ENCODE measurements at regions not wholly inside any gene's neighbourhood (a gene's known extent, or its start where the extent isn't known, plus 50 kb on each side); places are given as distances from the start of the nearest gene placed in this dataset.

- WGBS (ENCODE audit: insufficient coverage) = 100% methylated on average over 3 of the region's 4 CpGs
- Histone ChIP-seq H3K4me1 (ENCODE audit: control insufficient read depth, insufficient read depth, low read length) (no peaks in the 10 kb centered on the region), H3K27me3 (ENCODE audit: control insufficient read depth, insufficient read depth, low read length) (no peaks in the 10 kb centered on the region), H3K27ac (ENCODE audit: low read length) (no peak overlapping the region), H3K9me3 (replicated peaks; ENCODE audit: control insufficient read depth, low read depth, low read length) (no peaks in the 10 kb centered on the region), H3K4me3 (ENCODE audit: low read length) (no peak overlapping the region), H3K36me3 (ENCODE audit: control insufficient read depth, insufficient read depth, low read length) (peaks cover 12% of the 10 kb centered on the region)
- no peak for DNase-seq
These were observed 91.7 kb downstream of the BLTP1 start for GRCh38 chr4:122243785-122244184.

- no CpG with 5 or more reads among the region's 3 CpGs for WGBS (ENCODE audit: insufficient coverage)
- Histone ChIP-seq H3K4me3 (ENCODE audit: low read length) (no peak overlapping the region), H3K27me3 (ENCODE audit: control insufficient read depth, insufficient read depth, low read length) (no peaks in the 10 kb centered on the region), H3K36me3 (ENCODE audit: control insufficient read depth, insufficient read depth, low read length) (peaks cover 11% of the 10 kb centered on the region), H3K9me3 (replicated peaks; ENCODE audit: control insufficient read depth, low read depth, low read length) (no peaks in the 10 kb centered on the region), H3K4me1 (ENCODE audit: control insufficient read depth, insufficient read depth, low read length) (no peaks in the 10 kb centered on the region), H3K27ac (ENCODE audit: low read length) (no peak overlapping the region)
- DNase-seq = no peak
These were observed 92.6 kb downstream of the BLTP1 start for GRCh38 chr4:122244764-122245163.

GRCh38 chr4:122246551-122246950 lies 94.4 kb downstream of the BLTP1 start:
- peaks cover 12% of the 10 kb centered on the region for H3K36me3 ChIP-seq (ENCODE audit: control insufficient read depth, insufficient read depth, low read length)
- H3K9me3 ChIP-seq (replicated peaks; ENCODE audit: control insufficient read depth, low read depth, low read length) = no peaks in the 10 kb centered on the region
- DNase-seq = no peak
- H3K4me3 ChIP-seq (ENCODE audit: low read length) = no peak overlapping the region
- WGBS (ENCODE audit: insufficient coverage) = 100% methylated on average over 1 of the region's 2 CpGs
- H3K27ac ChIP-seq (ENCODE audit: low read length) = no peak overlapping the region
- no peaks in the 10 kb centered on the region for H3K27me3 ChIP-seq (ENCODE audit: control insufficient read depth, insufficient read depth, low read length)
- no peaks in the 10 kb centered on the region for H3K4me1 ChIP-seq (ENCODE audit: control insufficient read depth, insufficient read depth, low read length)

DNA sequence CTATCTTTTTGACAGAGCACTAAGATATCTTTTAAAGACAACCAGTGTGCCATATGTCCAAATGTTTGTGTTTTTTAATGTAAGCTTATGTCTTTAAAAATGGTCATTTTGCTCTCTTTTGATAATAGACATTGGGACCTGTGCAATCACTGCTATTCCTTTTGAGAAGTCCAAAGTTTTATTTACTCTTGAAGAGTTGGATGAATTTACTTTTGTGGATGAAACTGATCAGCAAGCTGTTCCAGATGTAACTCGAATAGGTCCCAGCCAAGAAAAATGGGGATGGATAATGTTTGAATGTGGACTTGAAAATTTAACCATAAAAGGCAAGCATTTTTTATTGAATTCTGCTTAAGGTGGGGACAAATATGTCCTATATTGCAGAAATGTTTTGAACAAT lies 97.2 kb downstream of the BLTP1 start:
- 56% methylated on average over 1 of the region's 1 CpG for WGBS (ENCODE audit: insufficient coverage)
- no peak overlapping the region for H3K27ac ChIP-seq (ENCODE audit: low read length)
- no peaks in the 10 kb centered on the region for H3K9me3 ChIP-seq (replicated peaks; ENCODE audit: control insufficient read depth, low read depth, low read length)
- H3K36me3 ChIP-seq (ENCODE audit: control insufficient read depth, insufficient read depth, low read length) = peaks cover 28% of the 10 kb centered on the region
- no peak for DNase-seq
- no peaks in the 10 kb centered on the region for H3K4me1 ChIP-seq (ENCODE audit: control insufficient read depth, insufficient read depth, low read length)
- no peak overlapping the region for H3K4me3 ChIP-seq (ENCODE audit: low read length)
- H3K27me3 ChIP-seq (ENCODE audit: control insufficient read depth, insufficient read depth, low read length) = no peaks in the 10 kb centered on the region

GRCh38 chr4:122252584-122252983 lies 100.5 kb downstream of the BLTP1 start:
- no peak overlapping the region for H3K4me3 ChIP-seq (ENCODE audit: low read length)
- H3K27me3 ChIP-seq (ENCODE audit: control insufficient read depth, insufficient read depth, low read length) = no peaks in the 10 kb centered on the region
- H3K9me3 ChIP-seq (replicated peaks; ENCODE audit: control insufficient read depth, low read depth, low read length) = no peaks in the 10 kb centered on the region
- no peaks in the 10 kb centered on the region for H3K4me1 ChIP-seq (ENCODE audit: control insufficient read depth, insufficient read depth, low read length)
- no peak overlapping the region for H3K27ac ChIP-seq (ENCODE audit: low read length)
- peaks cover 38% of the 10 kb centered on the region for H3K36me3 ChIP-seq (ENCODE audit: control insufficient read depth, insufficient read depth, low read length)
- 100% methylated on average over 4 of the region's 4 CpGs for WGBS (ENCODE audit: insufficient coverage)
- DNase-seq = no peak

GRCh38 chr4:122259849-122260248 lies 107.7 kb downstream of the BLTP1 start:
- DNase-seq = no peak
- Histone ChIP-seq H3K27me3 (ENCODE audit: control insufficient read depth, insufficient read depth, low read length) (no peaks in the 10 kb centered on the region), H3K36me3 (ENCODE audit: control insufficient read depth, insufficient read depth, low read length) (peaks cover 25% of the 10 kb centered on the region), H3K27ac (ENCODE audit: low read length) (no peak overlapping the region), H3K9me3 (replicated peaks; ENCODE audit: control insufficient read depth, low read depth, low read length) (no peaks in the 10 kb centered on the region), H3K4me3 (ENCODE audit: low read length) (no peak overlapping the region), H3K4me1 (ENCODE audit: control insufficient read depth, insufficient read depth, low read length) (no peaks in the 10 kb centered on the region)
- WGBS (ENCODE audit: insufficient coverage) = no CpG with 5 or more reads among the region's 1 CpG

DNA sequence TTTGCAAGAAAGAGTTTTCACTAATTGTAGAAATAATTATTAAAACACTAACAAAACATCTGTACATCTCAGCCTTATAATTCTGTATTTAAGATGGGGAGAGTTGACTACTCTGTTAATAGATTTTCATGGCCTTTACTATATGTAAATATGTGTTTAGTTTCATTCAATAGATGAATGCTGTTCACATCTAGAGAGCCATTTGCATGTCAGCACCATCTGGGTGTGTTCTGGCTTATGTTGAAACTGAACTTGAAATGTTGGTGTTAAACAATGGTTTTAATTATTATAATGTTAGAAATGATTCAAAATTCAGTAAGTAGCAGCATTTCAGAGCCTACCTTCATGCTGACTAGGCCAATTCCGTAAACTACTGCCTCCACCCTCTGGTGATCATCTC lies 102.5 kb upstream of the ADAD1 start:
- whole genome bisulfite sequencing (ENCODE audit: insufficient coverage) = no CpG with 5 or more reads among the region's 1 CpG
- H3K27ac ChIP-seq (ENCODE audit: low read length) = no peak overlapping the region
- H3K4me1 ChIP-seq (ENCODE audit: control insufficient read depth, insufficient read depth, low read length) = no peaks in the 10 kb centered on the region
- no peak for DNase-seq
- peaks cover 18% of the 10 kb centered on the region for H3K36me3 ChIP-seq (ENCODE audit: control insufficient read depth, insufficient read depth, low read length)
- no peaks in the 10 kb centered on the region for H3K9me3 ChIP-seq (replicated peaks; ENCODE audit: control insufficient read depth, low read depth, low read length)
- H3K27me3 ChIP-seq (ENCODE audit: control insufficient read depth, insufficient read depth, low read length) = no peaks in the 10 kb centered on the region
- no peak overlapping the region for H3K4me3 ChIP-seq (ENCODE audit: low read length)

DNA sequence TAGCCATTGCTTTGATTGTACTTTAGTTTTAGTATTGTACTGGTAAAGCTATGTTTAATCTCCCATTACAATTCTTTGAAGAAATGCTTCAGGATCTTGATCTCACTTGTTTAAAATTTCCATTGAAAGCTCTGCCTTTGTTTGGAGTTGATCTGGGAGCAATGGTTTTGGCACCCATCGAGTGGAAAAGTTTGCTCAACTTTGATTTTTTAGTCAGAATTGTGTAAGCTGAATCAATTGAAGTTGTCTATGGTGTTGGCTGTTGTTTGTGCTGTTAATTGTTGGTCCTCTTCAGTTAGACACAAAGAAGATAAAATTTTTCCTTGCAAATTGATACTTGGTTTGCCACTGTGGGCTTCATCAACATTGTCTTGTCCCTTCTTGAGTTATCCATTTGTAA lies 99.8 kb upstream of the ADAD1 start:
- Histone ChIP-seq H3K27me3 (ENCODE audit: control insufficient read depth, insufficient read depth, low read length) (no peaks in the 10 kb centered on the region), H3K9me3 (replicated peaks; ENCODE audit: control insufficient read depth, low read depth, low read length) (no peaks in the 10 kb centered on the region), H3K4me1 (ENCODE audit: control insufficient read depth, insufficient read depth, low read length) (no peaks in the 10 kb centered on the region), H3K4me3 (ENCODE audit: low read length) (no peak overlapping the region), H3K27ac (ENCODE audit: low read length) (no peak overlapping the region), H3K36me3 (ENCODE audit: control insufficient read depth, insufficient read depth, low read length) (peaks cover 20% of the 10 kb centered on the region)
- no peak for DNase-seq
- WGBS (ENCODE audit: insufficient coverage) = 80% methylated on average over 1 of the region's 1 CpG

GRCh38 chr4:122279670-122280069 lies 99.1 kb upstream of the ADAD1 start:
- Histone ChIP-seq H3K4me1 (ENCODE audit: control insufficient read depth, insufficient read depth, low read length) (no peaks in the 10 kb centered on the region), H3K4me3 (ENCODE audit: low read length) (no peak overlapping the region), H3K36me3 (ENCODE audit: control insufficient read depth, insufficient read depth, low read length) (peaks cover 20% of the 10 kb centered on the region), H3K27ac (ENCODE audit: low read length) (no peak overlapping the region), H3K9me3 (replicated peaks; ENCODE audit: control insufficient read depth, low read depth, low read length) (no peaks in the 10 kb centered on the region), H3K27me3 (ENCODE audit: control insufficient read depth, insufficient read depth, low read length) (no peaks in the 10 kb centered on the region)
- no CpG with 5 or more reads among the region's 2 CpGs for WGBS (ENCODE audit: insufficient coverage)
- DNase-seq = no peak

DNA sequence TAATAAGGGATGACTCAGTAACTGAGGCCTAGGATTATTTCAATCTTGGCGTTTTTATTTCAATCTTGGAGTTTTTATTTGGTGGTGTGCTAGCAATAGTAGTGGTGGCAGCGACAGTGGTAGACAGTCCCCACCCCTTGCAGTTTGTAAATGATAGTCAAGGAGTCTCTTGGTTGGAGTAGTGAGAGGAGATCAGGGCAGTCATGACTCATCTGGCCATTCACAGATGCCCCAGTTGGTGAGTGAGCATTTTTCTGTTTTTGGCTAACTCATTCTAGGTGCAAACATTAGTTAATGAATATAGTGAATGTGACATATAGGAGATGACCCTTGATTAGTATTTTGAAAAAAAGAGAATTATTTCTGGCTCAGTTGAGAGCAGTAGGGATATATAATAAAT lies 93.5 kb upstream of the ADAD1 start:
- peaks cover 8% of the 10 kb centered on the region for H3K36me3 ChIP-seq (ENCODE audit: control insufficient read depth, insufficient read depth, low read length)
- WGBS (ENCODE audit: insufficient coverage) = 100% methylated on average over 1 of the region's 2 CpGs
- no peaks in the 10 kb centered on the region for H3K4me1 ChIP-seq (ENCODE audit: control insufficient read depth, insufficient read depth, low read length)
- H3K27ac ChIP-seq (ENCODE audit: low read length) = no peak overlapping the region
- H3K9me3 ChIP-seq (replicated peaks; ENCODE audit: control insufficient read depth, low read depth, low read length) = no peaks in the 10 kb centered on the region
- DNase-seq = no peak
- H3K27me3 ChIP-seq (ENCODE audit: control insufficient read depth, insufficient read depth, low read length) = no peaks in the 10 kb centered on the region
- no peak overlapping the region for H3K4me3 ChIP-seq (ENCODE audit: low read length)

Measured in muscle of leg (tissue), 3 donors.